DMS53 treated with DMSO at 0.1 percent for 48 hours (cell line): ENCODE measurements at regions not wholly inside any gene's neighbourhood (a gene's known extent, or its start where the extent isn't known, plus 50 kb on each side); places are given as distances from the start of the nearest gene placed in this dataset.
A peak's percentile ranks its signal among the peaks of the same experiment; 100 is the strongest.

Experiments
- DNase-seq: peaks from one replicate; lab custom pipeline; 2025; ENCODE audit not compliant: unreplicated experiment; lab: John Stamatoyannopoulos, UW

DNA sequence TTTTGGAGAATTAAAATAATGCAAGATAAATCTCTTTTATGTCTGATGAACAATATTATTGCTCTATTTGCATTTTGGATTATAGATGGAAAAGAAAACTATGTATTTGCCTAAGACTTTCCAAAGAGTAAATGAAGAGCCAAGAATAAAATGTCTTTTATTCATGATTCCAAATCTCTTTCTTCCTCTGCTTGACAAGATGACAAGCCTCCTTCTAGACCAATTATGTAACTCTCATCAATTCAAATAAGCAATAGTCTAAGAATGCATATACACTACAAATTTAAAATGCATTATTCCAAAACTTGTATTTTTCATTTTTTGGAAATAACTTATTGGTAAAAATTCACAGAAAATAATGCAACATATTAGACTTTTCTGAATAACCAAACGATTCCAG is 377.3 kb downstream of the GASK1B start:
- no peak for DNase-seq

- no peak for DNase-seq
Observed at GRCh38 chr4:157792716-157793115, 380.1 kb downstream of the GASK1B start.

GRCh38 chr4:157791236-157791635 is 381.6 kb downstream of the GASK1B start:
- no peak for DNase-seq

- DNase-seq: no peak
Observed at GRCh38 chr4:157787618-157788017, 385.2 kb downstream of the GASK1B start.

DNA sequence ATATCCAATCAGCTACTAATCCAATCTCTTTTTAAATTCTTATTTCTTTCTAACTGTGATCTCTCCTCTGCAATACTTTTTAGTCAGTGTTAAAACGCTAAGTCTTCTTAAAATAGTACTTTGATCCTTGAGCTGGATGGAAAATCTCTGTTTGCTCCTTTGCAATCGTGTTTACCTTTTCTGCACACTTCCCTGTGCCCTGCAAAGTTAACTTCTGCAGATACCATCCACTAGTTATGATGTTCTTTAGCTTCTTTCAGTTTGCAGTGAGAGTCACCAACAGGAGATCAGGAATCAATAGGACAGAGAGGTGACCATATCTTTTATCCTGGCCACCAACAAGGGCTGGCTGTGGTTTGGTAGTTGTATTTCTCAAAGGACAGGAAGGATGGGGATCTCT is 391.5 kb downstream of the GASK1B start:
- DNase-seq: no peak

DNA sequence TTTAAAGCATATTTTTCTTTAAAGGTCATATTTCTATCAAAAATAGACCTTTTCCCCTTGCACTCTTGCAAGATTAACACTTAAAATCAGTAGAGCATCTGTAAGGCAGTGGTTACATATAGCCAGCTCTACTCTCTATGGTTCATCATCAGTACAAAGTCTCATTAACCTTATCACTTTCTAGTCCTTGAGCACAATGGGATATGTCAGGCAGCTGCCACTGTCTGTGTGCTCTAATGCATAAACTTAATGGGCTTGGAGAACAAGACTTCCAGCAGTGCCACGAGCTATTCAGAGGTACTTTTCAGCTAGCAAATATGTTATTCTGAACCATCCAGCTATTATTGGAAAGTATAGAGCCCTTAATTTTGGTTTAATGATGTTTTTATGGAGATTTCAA is 393.7 kb downstream of the GASK1B start:
- DNase-seq: no peak

GRCh38 chr4:157776930-157777528 is 395.8 kb downstream of the GASK1B start:
- DNase-seq: no peak

GRCh38 chr4:157775971-157776370 is 396.9 kb downstream of the GASK1B start:
- no peak for DNase-seq

GRCh38 chr4:157772907-157773306 is 399.9 kb downstream of the GASK1B start:
- DNase-seq: no peak

- DNase-seq: no peak
Observed at GRCh38 chr4:157768419-157768818, 404.4 kb downstream of the GASK1B start.

GRCh38 chr4:157763490-157763889 is 409.3 kb downstream of the GASK1B start:
- DNase-seq: no peak

DNA sequence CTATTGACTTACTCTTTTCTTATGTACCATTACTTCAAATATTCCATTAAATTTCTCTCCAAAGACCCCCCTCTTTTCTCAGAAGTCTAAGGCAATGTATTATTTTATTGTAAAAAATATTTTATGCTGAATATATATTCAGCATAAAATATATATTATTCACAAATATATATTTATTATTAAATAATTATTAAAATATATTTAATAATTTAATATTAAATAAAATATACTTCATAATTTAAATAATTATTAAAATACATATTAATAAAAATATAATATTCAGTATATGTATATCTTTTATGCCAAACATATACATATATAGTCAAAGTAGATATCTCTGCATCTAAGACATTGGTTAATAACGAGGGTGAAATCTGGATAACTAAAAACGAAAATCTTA is 418.4 kb downstream of the GASK1B start:
- DNase-seq: no peak

DNA sequence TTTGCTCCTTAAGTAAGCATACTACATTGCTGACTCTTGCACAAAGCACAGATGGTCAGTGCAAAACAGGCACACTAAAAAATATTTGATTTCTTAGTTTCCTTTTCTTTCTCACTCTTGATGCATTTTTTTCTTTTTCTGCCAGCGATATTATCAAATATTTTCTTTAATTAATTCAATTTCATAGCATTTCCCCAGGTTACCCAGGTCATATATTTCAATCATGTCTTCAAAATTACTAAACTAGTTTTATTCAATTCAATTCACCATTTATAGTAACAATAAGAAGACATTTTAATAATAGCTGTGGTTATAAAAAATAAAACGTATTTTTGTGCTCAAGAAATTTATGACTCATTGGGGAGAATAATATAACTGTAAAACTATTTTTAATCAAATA is 421.2 kb downstream of the GASK1B start:
- DNase-seq: no peak

- no peak for DNase-seq
Observed at GRCh38 chr4:157741642-157742041, 431.2 kb downstream of the GASK1B start.

GRCh38 chr4:157739242-157739641 is 433.6 kb downstream of the GASK1B start:
- DNase-seq: peak; percentile 5

DNA sequence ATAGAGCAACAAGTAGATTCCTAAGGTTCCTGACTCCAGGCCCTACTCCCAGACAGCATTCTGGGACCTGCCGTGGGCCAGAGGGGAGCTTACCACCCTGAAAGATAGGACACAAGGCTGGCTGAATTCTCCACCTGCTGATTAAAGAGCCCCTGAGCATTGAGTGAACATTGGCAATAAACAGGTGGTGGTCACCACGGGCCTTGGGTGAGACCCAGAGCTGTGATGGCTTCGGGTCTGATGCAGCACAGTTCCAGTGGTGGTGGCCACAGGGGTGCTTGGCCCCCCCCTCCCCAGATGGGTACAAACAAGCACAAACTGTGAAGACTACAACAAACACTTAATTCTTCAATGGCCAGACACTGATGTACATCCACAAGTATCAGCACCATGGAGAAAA is 444.6 kb downstream of the GASK1B start:
- no peak for DNase-seq

GRCh38 chr4:157727163-157727562 is 445.7 kb downstream of the GASK1B start:
- DNase-seq: no peak

DNA sequence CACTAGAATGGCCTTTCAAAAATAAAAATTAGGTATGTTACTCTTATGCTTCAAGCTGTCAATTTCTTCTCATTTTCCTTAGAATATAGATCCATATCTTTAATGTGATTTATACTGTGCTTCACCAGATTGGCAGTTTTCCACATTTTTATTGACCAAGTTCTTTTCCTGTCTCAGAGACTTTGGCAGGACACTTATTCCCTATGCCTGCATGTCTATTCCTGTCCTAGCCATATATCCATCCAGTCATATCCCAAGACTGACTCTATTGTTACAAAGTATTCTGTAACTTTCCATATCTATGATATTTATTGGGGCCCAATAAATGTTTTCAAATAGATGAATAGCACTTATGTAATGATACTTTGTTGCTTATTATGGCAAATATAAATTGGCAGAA is 450.7 kb downstream of the GASK1B start:
- no peak for DNase-seq

DNA sequence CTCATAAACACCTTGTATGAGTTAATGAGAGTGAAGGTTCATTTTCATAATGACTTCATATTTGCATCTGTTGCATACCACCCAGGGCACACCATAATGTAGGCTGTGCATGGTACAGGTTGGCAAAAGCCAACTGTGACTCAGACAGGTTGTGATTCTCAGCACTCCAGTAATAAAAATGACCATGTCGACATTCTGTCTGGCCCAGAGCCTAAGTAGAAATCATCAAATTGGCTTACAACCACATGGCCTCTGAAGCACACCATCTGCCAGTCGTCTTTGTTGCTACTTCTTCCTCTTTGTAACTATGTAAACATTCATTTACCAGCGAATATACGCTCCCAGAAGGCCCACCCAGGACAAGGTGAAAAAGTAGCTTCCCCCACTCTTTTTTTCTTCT is 459.5 kb downstream of the GASK1B start:
- peak; percentile 39 for DNase-seq

DNA sequence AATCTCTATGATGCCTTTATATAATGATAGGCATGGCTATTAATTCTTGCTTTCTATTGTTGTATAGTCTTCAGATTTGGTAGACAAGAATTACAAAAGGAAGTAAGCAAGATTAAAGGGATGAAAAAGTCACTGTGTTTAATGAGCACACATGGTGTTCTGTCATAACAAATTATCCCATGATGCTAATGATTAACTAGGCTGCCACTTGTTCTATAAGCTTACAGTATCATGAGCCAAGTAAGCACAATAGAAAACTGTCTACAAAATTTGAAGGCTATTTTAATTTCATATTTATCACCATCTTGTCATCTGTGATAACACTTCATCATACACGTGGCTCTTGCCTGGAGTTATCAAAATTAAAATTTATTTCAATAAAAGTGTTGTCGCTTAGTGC is 466.7 kb downstream of the GASK1B start:
- DNase-seq: peak; percentile 46

DNA sequence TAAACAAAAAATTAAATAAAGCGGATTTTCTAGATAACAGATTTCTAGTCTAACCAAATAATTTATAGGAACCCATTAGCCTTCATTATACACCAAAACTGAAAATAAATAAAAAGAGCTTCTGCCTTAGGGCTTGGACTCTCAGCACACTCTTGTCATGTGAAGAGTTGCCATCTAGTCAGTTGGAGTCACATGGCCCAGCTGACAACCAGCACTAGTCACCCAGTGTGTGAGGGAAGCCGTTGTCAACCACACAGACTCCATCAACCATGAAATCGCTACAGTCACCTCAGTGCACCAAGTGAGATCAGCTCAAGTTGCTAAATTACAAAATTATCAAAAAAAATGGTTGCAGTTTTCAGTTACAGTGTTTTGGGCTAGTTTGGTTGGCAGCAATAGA is 470.0 kb downstream of the GASK1B start:
- no peak for DNase-seq

DNA sequence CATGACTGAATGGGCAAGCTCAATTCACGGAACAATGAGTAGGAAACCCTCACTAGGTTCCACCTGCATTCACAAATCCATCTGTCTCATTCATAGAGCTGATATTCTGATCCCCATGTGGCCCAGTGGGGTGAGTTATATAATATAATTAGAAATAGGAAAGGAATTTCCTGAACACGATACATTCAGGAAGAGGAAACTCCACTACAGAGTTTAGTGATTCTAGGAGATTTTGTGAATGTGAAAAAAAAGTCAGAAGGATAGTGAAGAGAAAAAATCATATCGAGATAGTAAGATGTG is 471.2 kb downstream of the GASK1B start:
- no peak for DNase-seq

DNA sequence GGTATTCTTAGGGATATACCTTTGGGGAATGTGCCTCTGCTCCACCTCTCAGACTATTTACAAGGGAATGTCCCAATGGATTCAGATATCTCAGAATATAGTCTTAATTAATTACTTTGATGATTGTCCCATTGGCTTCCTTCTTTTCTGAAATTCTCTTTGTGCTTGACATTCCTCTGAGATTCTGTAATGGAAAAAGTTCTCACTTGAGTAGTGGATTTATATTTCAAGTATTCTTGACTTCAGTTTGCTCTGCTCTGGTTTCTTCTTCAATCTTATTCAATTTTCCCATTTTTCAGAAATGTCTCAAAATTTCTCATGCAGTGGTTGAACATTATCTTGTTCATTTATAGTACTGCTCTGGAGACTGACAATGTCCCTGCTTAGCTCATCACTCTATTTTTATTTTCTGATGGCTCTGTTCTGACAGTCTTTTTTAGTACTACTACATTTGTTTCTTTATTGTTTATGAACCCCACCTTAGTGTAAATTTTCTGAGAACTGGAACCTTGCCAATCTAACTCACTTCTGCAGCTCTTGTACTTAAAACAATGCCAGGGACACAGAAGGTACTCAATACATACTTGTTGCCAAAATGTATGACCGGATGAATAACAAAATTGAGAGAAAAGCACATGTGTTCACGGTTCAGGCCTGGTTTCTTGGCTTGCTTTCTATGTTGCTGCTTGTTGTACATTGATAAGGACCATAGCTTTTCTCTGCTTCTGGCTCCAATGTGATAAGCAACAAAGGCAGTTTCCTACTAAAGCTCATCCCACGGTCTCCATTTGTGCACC is 471.7 kb downstream of the GASK1B start:
- no peak for DNase-seq
